Stimulated activated naive CD8-positive, alpha-beta T cell treated with anti-CD3 and anti-CD28 coated beads, Interleukin-15, Interleukin-2, amounts not matched to agents 100 U/mL and 50 U/mL, for 24 hours (primary cell): ENCODE measurements at regions not wholly inside any gene's neighbourhood (a gene's known extent, or its start where the extent isn't known, plus 50 kb on each side); places are given as distances from the start of the nearest gene placed in this dataset.
"Not testable (repeated sequence)": the region's sequence is repeated elsewhere in the genome, so short reads cannot be mapped to it uniquely, and the experiment has no call there.

Source experiments
- ATAC-seq: fragments of 150-1000 bp; cut with Tn5 transposase; one replicate; pipeline ENCODE4 v1.10.0; 2021
- DNase-seq: peaks from one replicate; pipeline ENCODE4 v3.0.0; 2021

DNA sequence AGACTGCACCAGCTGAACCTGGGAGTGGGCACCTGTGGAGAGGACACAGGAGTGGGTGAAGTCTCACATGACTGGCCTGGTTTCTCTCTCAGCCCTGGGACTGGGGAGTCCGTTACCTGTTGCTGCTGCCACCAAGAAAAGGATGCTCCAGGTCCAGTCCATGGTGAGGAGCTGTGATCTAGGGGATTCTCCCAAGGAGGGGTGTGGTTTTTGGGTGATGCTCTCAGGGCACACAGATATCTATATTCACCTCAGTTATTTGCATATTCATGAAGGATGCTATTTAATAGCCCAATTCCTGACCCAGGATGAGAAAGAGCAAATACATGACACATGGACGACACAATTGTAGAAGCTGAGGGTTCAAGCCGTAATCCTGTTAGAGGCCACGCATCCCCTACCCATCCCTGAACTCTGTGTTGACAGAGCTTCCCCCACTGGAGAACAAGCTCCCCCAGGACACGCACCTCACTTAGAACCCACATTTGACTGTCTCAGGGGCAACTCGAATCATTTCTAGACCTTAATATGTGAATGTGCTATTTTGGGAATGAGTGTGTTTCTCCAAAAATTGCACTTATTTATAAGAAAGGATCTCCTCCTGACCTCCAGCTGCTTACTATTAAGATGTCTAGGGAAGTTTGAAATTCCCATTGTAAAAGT, 658.9 kb downstream of the TMEM121 start:
- DNase-seq, result not testable (repeated sequence)
- peak; percentile 23 for ATAC-seq

DNA sequence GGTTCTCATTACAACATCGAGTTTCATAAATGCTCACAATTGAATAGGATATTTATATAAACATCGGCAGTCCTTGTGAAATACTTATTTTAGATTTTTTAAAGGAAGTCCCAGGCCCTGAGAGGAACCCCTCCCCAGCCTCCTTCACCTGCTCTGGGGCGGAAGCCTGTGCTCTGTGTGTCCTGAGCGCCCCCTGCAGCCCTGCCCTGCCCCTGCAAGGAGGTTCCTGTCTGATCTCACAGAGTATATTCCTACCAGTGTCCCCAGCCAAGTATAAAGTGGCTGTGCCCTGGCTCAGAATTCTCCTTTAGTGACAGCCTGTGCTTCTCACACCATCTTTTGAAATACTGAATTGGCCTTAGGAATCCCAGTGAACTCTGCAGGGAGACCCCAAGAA, 659.5 kb downstream of the TMEM121 start:
- DNase-seq (peak; percentile 70), ATAC-seq (peak; percentile 83)

DNA sequence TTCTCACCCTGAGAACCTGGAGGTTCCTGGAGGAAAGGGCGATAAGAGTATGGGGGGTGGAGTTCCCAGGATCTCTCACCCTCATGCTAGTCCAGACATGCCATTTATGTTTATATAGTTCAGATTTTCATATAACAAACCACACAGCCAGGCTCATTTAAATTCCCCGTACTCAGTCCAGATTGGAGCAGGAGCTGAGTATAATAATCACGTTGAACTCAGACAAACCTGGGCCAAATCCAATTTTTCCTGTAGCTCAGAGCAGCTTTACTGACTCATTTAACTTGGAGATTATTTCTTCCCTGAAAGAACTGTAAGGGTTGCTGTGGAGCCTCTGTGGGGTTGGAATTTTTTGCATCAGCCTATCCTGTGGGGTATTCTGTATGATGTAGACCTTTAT, 660.8 kb downstream of the TMEM121 start:
- DNase-seq, result no peak
- ATAC-seq, result no peak

DNA sequence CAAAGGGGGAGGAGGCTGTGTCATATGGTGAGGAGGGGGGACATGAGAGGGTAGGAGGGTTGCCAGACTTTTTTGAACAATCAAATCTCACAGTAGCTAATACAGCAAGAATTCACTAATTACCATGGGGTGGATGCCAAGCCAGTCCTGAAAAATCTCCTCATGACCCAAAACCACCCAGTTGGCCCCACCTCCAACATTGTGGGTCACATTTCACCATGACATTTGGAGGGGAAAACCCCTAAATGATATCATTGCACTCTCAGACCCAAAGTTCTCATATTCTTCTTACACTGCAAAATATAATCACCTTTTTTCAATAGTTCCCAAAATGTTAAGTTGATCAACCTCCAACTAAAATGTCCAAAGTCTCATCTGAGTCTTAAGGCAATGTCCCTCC, 666.3 kb downstream of the TMEM121 start:
- peak; percentile 48 for DNase-seq
- ATAC-seq, result peak; percentile 92

DNA sequence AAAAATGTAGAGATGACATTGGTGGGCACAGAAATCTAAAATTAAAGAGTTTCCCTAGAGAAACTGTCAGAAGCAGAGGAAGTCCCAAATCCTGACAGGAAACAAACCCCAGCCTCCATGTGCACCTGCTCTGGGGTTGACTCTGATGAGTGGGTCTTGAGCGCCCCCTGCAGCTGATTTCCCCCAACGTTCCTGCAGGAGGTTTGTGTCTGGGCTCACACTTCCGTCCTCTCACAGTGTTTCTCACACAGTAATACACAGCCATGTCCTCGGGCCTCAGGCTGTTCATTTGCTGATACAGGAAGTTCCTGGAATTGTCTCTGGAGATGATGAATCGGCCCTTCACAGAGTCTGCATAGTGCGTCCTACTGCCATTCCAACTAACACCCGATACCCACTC, 670.1 kb downstream of the TMEM121 start:
- DNase-seq, result peak; percentile 83
- not testable (repeated sequence) for ATAC-seq

DNA sequence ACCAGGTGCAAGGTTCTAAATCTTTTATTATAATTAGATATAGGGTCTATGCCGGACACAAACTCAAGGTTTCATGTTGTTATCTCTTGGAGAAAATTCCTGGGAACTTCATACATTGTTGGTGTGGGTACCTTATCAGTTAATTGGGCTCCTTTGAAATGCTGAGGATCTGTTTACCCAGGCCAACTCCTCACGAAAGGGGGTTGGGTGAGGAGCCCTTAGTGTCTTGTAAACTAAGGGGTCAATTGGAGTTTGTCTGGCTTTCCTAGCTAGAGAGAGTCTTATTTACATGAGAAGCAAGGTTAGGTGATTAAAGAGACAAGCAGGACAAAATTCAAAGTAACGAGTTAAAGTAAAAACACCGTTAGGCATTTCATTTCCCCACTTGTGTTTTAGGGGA, 670.9 kb downstream of the TMEM121 start:
- not testable (repeated sequence) for ATAC-seq, DNase-seq

DNA sequence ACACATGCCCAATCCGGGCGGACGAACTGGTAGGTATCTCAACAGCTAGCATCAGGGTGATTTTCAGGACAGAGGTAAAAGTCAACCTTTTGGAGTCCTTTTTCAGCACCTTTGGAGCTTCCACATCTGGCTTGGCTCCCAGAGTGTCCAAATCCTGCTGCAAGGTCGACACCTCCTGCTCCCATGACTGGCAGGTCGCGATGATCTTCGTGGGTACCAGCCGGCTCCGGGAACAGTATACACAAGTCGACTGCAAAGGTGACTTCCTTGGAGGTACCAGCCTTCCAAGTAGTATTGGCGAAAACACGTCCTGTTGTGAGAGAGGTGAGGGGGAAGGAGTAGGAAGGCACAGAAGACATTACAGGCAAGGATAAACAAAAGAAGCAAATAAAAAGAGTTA, 672.7 kb downstream of the TMEM121 start:
- DNase-seq, result no peak
- no peak for ATAC-seq

DNA sequence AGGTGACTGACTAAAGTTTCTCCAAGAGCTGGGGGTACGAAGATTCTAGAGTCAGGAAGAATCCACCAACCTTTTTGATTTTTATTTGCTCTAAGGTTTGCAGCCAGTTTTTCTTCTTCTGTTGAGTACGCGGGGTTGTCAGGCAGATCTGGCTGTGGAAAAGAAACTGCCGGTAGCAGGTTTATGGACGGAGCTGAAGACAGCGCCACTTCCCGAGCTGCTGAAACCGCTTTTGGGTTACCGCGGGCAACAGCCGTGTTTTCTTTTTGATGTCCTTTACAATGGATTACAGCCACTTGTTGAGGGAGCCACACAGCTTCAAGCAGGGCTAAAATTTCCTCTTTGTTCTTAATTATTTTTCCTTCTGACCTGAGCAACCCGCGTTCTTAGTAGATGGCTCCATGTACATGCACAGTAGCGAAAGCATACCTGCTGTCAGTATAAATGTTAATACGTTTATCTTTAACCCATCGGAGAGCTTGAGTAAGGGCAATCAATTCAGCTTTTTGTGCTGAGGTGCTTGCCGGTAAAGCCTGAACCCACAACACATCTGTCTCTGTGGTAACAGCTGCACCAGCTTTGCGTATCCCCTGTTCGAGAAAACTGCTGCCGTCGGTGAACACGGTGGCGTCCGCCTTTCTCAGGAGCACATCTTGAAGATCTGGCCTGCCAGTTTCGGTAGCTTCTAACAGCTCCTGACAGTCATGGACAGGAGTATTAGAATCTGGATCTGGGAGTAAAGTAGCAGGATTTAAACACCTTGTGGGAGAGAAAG, 674.3 kb downstream of the TMEM121 start:
- ATAC-seq (no peak), DNase-seq (peak; percentile 17)

DNA sequence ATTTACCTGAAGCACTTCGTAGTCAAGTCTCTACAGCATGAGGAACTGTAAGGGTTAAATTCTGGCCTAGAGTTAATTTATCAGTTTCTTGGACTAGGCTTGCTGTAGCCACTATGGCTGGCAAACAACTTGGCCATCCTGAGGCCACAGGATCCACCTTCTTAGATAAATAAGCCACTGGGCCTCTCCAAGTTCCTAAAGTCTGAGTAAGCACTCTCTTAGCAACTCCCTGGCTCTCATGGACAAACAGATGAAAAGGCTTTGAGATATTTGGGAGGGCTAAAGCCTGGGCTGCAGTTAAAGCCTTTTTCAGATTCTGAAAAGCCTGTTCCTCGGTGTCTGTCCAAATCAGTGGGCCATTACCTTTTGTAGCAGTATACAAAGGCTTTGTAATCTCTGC, 675.0 kb downstream of the TMEM121 start:
- no peak for ATAC-seq
- no peak for DNase-seq

DNA sequence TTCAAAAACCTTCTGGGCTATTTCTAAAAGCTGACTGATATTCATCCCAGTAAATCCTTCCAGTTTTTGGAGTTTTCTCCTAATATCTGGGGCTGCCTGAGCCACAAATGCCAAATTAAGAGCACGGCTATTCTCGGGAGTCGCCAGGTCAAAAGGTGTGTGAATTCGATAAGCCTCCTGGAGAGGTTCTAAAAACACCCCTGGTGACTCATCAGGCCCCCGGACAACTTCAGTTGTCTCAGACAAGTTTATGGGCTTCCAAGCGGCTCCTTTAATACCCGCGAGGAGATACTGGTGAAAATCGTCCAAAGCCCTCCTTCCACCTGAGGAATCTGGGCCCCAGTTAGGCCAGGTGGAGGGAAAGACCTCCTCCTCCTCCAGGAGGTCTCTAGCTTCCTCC, 677.1 kb downstream of the TMEM121 start:
- DNase-seq, result no peak
- ATAC-seq, result no peak

DNA sequence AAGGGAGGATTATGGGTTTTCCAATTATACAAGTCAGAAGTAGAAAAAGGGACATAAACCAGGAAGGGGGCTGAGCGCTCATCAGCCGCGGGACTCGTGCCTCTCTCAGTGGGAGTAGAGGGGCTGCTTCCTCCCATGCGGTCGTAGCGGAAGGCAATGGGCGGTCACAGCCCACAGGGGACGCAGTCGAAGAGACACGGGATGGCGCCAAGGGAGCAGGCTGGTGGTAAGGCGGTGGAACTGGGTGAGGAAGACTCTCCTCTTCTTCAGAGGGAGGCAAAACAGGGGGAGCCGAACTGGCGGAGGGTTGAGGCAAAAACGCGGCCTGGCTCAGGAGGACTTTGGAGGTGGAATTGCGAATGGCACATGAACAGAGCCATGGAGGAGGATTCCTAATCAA, 677.7 kb downstream of the TMEM121 start:
- no peak for ATAC-seq
- no peak for DNase-seq

DNA sequence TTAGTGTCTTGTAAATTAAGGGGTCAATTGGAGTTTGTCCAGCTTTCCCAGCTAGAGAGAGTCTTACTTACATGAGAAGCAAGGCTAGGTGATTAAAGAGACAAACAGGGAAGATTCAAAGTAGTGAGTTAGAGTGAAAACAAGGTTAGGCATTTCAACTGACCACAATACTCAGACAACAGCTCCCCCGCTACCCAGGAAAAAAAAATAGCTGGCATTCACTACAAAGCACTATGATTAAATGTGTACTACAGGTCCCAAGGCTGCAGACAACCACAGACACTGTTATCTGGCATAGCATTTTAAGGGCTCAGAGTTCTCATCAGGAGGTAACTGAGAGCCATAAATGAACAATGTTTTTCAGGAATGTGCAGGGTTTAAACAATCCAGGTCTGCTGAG, 680.9 kb downstream of the TMEM121 start:
- ATAC-seq (no peak), DNase-seq (no peak)

DNA sequence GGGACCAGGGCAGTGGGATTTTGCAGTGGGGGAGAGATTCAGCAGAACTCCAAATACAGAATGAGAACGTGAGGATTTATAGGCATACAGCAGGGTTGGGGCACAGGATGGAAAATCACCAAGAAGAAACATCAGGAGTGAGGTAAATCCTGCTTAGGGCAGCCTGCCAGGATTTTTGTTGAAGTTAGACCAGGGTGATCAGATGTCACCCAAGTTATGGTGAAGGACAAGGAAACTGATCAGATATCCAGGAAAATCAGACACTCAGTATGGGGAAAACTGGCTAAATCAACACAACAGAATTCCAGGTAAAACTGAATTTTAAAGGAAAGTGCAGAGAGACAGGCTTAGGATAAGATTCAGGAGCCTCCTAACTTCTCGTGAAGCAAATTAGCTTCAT, 682.4 kb downstream of the TMEM121 start:
- no peak for ATAC-seq
- DNase-seq, result no peak

DNA sequence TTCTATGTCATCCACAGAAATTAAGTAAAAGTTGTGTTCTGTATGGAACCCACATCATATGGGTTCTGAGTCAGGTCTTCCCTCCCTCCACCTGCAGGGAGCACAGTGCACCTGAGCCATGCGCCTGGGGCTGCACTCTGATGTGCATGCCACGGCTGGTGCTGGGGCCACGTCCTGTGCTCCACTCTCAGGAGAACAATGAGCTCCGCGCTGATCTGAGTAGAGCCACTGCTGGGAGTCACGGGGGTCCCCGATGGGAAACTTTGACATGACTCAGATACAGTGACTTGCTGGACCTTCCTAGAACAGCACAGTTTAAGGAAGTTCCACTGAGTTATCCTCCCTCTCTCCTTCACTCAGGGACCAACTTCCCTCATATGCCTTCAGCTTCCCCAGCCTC, 683.4 kb downstream of the TMEM121 start:
- DNase-seq, result no peak
- peak; percentile 49 for ATAC-seq

DNA sequence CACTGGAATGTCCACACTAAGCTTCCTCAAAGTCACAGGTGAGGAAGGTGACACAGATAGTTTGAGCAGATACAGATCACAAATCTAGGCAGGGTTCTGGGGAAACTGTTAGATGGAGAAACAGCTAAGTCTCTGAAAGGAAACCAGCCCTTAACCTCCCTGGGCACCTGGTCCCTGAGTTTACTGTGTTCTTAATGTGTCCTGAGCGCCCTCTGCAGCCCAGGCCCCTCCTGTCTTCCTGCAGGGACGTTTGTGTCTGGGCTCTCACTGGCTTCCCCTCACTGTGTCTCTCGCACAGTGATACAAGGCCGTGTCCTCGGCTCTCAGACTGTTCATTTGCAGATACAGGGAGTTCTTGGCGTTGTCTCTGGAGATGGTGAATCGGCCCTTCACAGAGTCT, 684.3 kb downstream of the TMEM121 start:
- DNase-seq (peak; percentile 38), ATAC-seq (peak; percentile 62)

DNA sequence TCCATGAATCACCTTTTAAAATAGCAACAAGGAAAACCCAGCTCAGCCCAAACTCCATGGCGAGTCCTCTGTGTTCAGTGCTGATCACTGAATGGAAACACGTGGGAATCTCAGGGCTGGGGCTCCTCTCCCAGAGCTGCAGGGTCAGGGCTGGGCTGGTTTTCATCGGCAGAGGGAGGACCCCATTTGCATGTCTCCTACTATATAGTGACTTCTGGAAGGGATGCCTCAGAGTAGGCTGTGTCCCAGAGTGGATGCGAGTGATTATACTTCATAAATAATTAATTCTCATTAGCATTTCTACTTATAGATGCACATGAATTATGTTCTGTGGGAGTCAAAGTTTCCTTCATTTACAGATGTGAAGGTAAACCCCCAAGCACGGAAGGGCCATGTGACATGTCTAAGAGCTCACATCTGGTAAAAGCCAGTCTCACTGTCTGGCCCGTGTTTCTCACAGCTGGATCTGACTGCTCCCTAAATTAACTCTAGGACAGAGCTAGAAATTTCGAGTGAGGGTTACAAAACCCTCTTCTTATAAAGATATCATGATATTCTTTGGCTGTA, 685.0 kb downstream of the TMEM121 start:
- ATAC-seq, result no peak
- DNase-seq, result no peak

DNA sequence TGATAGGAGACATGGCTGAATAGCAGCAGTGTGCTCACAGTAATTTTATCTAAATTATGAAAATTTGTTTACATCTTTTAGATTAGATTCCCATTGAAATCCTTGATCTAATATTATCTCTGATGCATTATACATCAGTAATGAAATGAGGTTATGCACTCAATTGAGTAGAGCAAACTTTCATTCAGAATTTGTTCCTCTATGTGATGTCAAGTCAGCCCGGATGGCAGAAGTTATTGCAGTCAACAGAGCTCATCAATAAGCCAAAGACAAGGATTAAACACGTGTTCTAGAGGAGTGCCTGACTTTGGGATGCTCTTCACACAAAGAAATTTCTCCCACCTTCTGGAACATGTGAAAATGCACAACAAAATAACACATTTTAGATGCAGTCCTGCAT, 688.8 kb downstream of the TMEM121 start:
- DNase-seq, result no peak
- ATAC-seq, result no peak

DNA sequence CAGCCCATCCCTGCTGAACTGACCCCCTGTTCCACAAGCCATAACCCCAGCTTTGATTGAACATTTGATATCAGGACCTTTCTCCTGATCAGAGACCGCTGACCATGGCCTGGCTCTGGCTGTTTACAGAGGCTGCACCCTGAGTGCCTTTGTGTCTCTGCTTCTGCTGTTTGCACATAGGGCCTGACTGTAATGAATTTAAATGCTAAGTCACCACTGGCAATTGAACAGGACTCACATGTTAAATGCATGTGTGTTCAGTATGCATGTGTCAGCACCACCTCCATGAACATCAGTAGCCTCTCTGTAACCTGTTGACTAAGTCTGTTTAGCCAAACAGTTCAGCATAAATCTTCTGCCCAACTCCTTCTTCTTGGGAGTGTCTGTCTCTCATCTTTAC, 690.3 kb downstream of the TMEM121 start:
- ATAC-seq, result no peak

DNA sequence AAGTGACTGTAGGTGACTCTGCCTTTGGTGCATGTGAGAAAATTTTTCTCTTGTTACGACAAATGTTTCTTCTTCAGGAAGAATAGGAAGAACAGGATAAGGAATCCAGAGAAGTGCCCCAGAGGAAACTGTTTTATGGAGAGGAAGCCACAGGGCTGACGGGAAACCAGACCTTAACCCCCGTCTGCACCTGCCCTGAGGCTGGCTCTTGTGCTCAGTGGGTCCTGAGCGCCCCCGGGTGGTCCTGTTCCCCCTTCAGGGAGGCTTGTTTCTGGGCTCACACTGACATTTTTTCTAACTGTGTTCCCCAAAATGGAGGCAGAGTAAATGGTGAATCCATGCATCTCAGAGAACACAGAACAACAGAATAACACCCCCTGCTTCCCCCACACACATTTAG, 691.8 kb downstream of the TMEM121 start:
- no peak for ATAC-seq

More for the DNA sequence above, 690.3 kb downstream of the TMEM121 start:
- no peak for DNase-seq

DNA sequence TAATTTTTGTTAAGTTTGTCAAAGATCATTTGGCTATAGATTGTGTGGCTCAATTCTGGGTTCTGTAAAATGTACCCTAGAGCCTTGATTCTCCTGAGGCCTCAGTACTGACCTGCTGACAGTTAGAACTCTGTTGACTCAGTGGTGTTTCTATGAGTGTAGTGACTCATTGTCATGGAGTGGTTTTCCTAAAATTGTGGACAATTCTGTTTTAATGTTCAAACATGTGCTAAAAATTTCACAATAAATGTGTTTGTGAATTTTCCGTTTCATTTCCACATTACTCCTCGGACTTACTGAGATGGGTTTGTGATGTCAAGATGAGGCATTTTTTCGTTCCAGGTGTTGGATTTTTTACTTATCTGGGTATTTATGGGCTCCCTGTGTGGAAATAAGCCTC, 695.9 kb downstream of the TMEM121 start:
- ATAC-seq (no peak), DNase-seq (no peak)

More for the DNA sequence above, 691.8 kb downstream of the TMEM121 start:
- DNase-seq, result no peak

DNA sequence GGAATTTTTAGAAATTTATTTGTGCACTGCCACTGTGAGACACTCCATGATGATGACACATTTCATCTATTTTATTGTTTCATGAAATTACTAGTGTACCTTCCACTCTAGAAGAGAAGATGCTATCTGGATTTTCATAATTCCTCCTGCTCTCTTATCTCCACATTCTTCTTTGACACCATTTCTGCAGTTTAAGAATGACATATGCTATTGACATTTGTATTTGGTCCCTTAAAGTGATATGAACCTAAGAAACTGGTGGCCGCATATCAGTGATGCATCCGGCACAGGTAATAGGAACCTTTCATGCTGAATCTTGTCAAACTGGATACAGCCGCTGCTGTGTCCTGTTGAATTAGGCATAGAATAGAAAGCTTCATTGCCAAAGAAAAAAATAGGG, 696.3 kb downstream of the TMEM121 start:
- DNase-seq, result no peak
- no peak for ATAC-seq

DNA sequence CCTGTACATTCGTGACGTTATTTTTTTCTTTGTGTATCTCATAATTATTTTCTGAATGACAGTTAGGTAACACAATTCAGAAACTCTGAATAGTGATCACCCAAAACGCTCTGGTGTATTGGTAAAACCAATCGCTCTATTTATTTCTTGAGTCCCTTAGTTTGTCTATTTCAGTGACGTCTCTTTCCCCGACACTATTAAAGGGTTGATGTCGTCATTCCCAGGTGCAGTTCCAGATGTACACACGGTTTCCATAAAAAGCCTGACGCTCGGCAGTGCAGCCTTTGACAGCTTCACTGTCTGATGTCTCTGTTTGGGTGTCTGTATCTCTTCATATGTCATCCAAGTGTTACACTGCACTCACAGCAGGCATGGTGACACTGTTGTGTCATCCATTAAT, 701.4 kb downstream of the TMEM121 start:
- DNase-seq (no peak), ATAC-seq (no peak)

DNA sequence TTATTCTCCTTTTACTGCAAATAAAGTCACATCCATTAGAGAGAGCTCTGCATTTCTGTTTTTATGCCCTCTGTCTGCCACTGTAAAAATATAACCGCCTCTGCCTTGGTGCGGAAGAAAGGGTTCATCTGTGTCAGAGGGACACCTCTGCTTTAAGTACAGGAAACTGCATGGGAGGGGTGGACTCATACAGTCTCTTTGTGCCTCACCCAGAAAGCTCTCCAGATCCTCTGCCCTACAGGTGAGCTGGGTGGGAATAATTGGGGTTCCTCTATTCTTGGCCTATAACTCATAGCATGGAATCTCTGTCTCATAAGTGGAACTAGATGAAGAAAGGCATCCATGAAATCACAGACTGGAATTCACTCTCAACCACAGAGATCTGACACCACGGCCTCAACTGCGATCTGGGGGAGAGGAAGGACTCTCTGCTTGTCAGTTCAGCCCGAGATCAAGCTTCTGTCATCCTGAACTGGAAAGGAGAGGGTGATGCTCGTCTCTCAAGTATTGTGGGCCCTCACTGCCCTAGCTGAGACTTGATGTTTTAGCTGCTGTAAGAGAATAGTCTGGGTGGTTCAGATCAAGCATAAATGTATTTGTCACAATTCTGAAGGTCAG, 702.3 kb downstream of the TMEM121 start:
- ATAC-seq (peak; percentile 85), DNase-seq (peak; percentile 25)
